ENCODE measurements at regions not wholly inside any gene's neighbourhood (a gene's known extent, or its start where the extent isn't known, plus 50 kb on each side); places are given as distances from the start of the nearest gene placed in this dataset.

GRCh38 chr5:2560435-2560834, 191.0 kb downstream of the IRX2 start:
- H3F3A ChIP-seq (ENCODE audit: insufficient read depth, low read length) = no peaks in the 10 kb centered on the region
- H3K9me3 ChIP-seq (replicated peaks; ENCODE audit: insufficient read depth, low read length) = no peaks in the 10 kb centered on the region
- no peaks in the 10 kb centered on the region for H3K36me3 ChIP-seq (replicated peaks; ENCODE audit: insufficient read depth, low read length)
- H3K4me2 ChIP-seq (ENCODE audit: low read depth, low read length) = no peak overlapping the region
- H3K4me1 ChIP-seq (ENCODE audit: low read length) = no peaks in the 10 kb centered on the region
- no peaks in the 10 kb centered on the region for H3K27me3 ChIP-seq (replicated peaks; ENCODE audit: insufficient read depth, low read length)
- DNase-seq = no peak
- TF ChIP-seq EZH2 (optimal IDR thresholded peaks at IDR 0.05; ENCODE audit: low read depth, low read length) = no peak
- no peak for TF ChIP-seq EZH2phosphoT487 (IDR thresholded peaks at IDR 0.05; ENCODE audit: low read length)
- TF ChIP-seq CTCF (IDR thresholded peaks at IDR 0.05; ENCODE audit: low read length) = no peak
- H4K20me1 ChIP-seq (ENCODE audit: insufficient read depth, low read length) = no peaks in the 10 kb centered on the region
- H3K9me2 ChIP-seq (replicated peaks; ENCODE audit: insufficient read depth, low read length) = no peaks in the 10 kb centered on the region
- H3K79me2 ChIP-seq (ENCODE audit: low read length) = no peaks in the 10 kb centered on the region
- no peak overlapping the region for H3K4me3 ChIP-seq (ENCODE audit: low read length)
- no peak overlapping the region for H2AFZ ChIP-seq (ENCODE audit: low read length)
- H3K9ac ChIP-seq (ENCODE audit: low read length) = no peak overlapping the region
- no peak overlapping the region for H3K27ac ChIP-seq (ENCODE audit: low read length)

- no peak overlapping the region for H2AFZ ChIP-seq (ENCODE audit: low read length)
- H4K20me1 ChIP-seq (ENCODE audit: insufficient read depth, low read length) = no peaks in the 10 kb centered on the region
- H3K4me3 ChIP-seq (ENCODE audit: low read length) = no peak overlapping the region
- H3K9me3 ChIP-seq (replicated peaks; ENCODE audit: insufficient read depth, low read length) = no peaks in the 10 kb centered on the region
- no peaks in the 10 kb centered on the region for H3K4me1 ChIP-seq (ENCODE audit: low read length)
- H3K36me3 ChIP-seq (replicated peaks; ENCODE audit: insufficient read depth, low read length) = no peaks in the 10 kb centered on the region
- no peaks in the 10 kb centered on the region for H3F3A ChIP-seq (ENCODE audit: insufficient read depth, low read length)
- DNase-seq = no peak
- TF ChIP-seq EZH2 (optimal IDR thresholded peaks at IDR 0.05; ENCODE audit: low read depth, low read length) (no peak), EZH2phosphoT487 (IDR thresholded peaks at IDR 0.05; ENCODE audit: low read length) (no peak)
- H3K4me2 ChIP-seq (ENCODE audit: low read depth, low read length) = no peak overlapping the region
- H3K27ac ChIP-seq (ENCODE audit: low read length) = no peak overlapping the region
- no peaks in the 10 kb centered on the region for H3K9me2 ChIP-seq (replicated peaks; ENCODE audit: insufficient read depth, low read length)
- no peaks in the 10 kb centered on the region for H3K79me2 ChIP-seq (ENCODE audit: low read length)
- no peak overlapping the region for H3K9ac ChIP-seq (ENCODE audit: low read length)
- no peaks in the 10 kb centered on the region for H3K27me3 ChIP-seq (replicated peaks; ENCODE audit: insufficient read depth, low read length)
These were observed 194.0 kb downstream of the IRX2 start for GRCh38 chr5:2557435-2557834.

GRCh38 chr5:2556375-2556966, 195.0 kb downstream of the IRX2 start:
- H3K9me2 ChIP-seq (replicated peaks; ENCODE audit: insufficient read depth, low read length) = no peaks in the 10 kb centered on the region
- no peaks in the 10 kb centered on the region for H3K36me3 ChIP-seq (replicated peaks; ENCODE audit: insufficient read depth, low read length)
- H3K4me2 ChIP-seq (ENCODE audit: low read depth, low read length) = no peak overlapping the region
- H3K27ac ChIP-seq (ENCODE audit: low read length) = no peak overlapping the region
- DNase-seq = no peak
- no peak overlapping the region for H3K4me3 ChIP-seq (ENCODE audit: low read length)
- H3K27me3 ChIP-seq (replicated peaks; ENCODE audit: insufficient read depth, low read length) = no peaks in the 10 kb centered on the region
- TF ChIP-seq EZH2 (optimal IDR thresholded peaks at IDR 0.05; ENCODE audit: low read depth, low read length) (no peak), EZH2phosphoT487 (IDR thresholded peaks at IDR 0.05; ENCODE audit: low read length) (no peak), CTCF (IDR thresholded peaks at IDR 0.05; ENCODE audit: low read length) (no peak)
- H3F3A ChIP-seq (ENCODE audit: insufficient read depth, low read length) = no peaks in the 10 kb centered on the region
- no peaks in the 10 kb centered on the region for H3K79me2 ChIP-seq (ENCODE audit: low read length)
- no peak overlapping the region for H3K9ac ChIP-seq (ENCODE audit: low read length)
- no peaks in the 10 kb centered on the region for H3K9me3 ChIP-seq (replicated peaks; ENCODE audit: insufficient read depth, low read length)
- H2AFZ ChIP-seq (ENCODE audit: low read length) = no peak overlapping the region
- H3K4me1 ChIP-seq (ENCODE audit: low read length) = no peaks in the 10 kb centered on the region
- no peaks in the 10 kb centered on the region for H4K20me1 ChIP-seq (ENCODE audit: insufficient read depth, low read length)

- no peaks in the 10 kb centered on the region for H3K36me3 ChIP-seq (replicated peaks; ENCODE audit: insufficient read depth, low read length)
- no peaks in the 10 kb centered on the region for H3K9me2 ChIP-seq (replicated peaks; ENCODE audit: insufficient read depth, low read length)
- no peak overlapping the region for H3K4me2 ChIP-seq (ENCODE audit: low read depth, low read length)
- H3F3A ChIP-seq (ENCODE audit: insufficient read depth, low read length) = no peaks in the 10 kb centered on the region
- H3K79me2 ChIP-seq (ENCODE audit: low read length) = no peaks in the 10 kb centered on the region
- no peak overlapping the region for H3K9ac ChIP-seq (ENCODE audit: low read length)
- H3K27me3 ChIP-seq (replicated peaks; ENCODE audit: insufficient read depth, low read length) = no peaks in the 10 kb centered on the region
- DNase-seq = no peak
- TF ChIP-seq EZH2 (optimal IDR thresholded peaks at IDR 0.05; ENCODE audit: low read depth, low read length) = no peak
- TF ChIP-seq CTCF (IDR thresholded peaks at IDR 0.05; ENCODE audit: low read length) = no peak
- no peak for TF ChIP-seq EZH2phosphoT487 (IDR thresholded peaks at IDR 0.05; ENCODE audit: low read length)
- no peaks in the 10 kb centered on the region for H3K4me1 ChIP-seq (ENCODE audit: low read length)
- no peaks in the 10 kb centered on the region for H4K20me1 ChIP-seq (ENCODE audit: insufficient read depth, low read length)
- no peak overlapping the region for H3K4me3 ChIP-seq (ENCODE audit: low read length)
- no peak overlapping the region for H2AFZ ChIP-seq (ENCODE audit: low read length)
- no peak overlapping the region for H3K27ac ChIP-seq (ENCODE audit: low read length)
- no peaks in the 10 kb centered on the region for H3K9me3 ChIP-seq (replicated peaks; ENCODE audit: insufficient read depth, low read length)
These were observed 197.9 kb downstream of the IRX2 start for GRCh38 chr5:2553611-2554010.
